HG02938 (cell line): ENCODE measurements at regions not wholly inside any gene's neighbourhood (a gene's known extent, or its start where the extent isn't known, plus 50 kb on each side); places are given as distances from the start of the nearest gene placed in this dataset.
A peak's percentile ranks its signal among the peaks of the same experiment; 100 is the strongest.
"Not testable (repeated sequence)": the region's sequence is repeated elsewhere in the genome, so short reads cannot be mapped to it uniquely, and the experiment has no call there.

Experiments used
- ATAC-seq: cut with Tn5 transposase; IDR thresholded peaks from one replicate; pipeline ENCODE4 v1.9.1; 2021; ENCODE audit warnings: mild to moderate bottlenecking, moderate library complexity; ENCODE audit not compliant: unreplicated experiment

DNA sequence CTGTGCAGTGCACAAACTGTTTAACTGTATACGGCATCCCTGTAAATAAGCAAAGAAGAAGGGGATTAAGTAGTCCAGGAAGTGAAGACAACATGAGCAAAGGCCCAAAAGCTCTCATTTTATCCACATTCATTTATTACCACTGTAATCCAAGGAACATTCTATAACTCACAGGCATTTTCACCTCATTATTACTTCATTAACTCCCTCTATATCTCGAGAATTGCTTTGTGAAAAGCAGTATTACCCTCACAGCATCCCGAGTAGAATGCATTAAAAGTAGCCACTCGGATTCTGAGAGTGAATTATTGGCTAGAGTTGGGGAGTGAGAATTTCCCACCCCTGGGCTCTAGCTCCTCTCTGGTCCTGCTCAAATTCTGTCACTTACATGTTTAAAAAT is 51.0 kb upstream of the CHCHD3 start:
- ATAC-seq = no peak

DNA sequence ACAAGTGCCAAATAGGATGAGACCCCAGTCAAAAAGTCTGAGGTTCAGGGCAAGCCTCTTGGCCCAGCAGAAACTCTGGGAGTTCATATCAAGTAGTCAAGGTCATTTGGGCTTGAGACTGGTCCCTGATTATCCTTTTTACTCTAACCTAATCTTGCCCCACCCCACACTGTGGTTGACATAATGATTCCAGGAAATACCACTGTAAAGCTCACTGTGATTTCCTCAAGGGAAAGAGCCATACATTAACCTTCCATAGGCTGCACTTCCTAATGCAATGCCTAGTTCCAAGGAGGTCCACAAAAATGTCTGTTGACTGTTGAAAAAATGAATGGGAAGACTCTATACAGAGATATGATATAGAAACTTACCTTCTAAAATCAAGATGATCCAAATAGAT is 52.9 kb upstream of the CHCHD3 start:
- ATAC-seq = no peak

GRCh38 chr7:133135451-133135850 is 53.6 kb upstream of the CHCHD3 start:
- no peak for ATAC-seq

DNA sequence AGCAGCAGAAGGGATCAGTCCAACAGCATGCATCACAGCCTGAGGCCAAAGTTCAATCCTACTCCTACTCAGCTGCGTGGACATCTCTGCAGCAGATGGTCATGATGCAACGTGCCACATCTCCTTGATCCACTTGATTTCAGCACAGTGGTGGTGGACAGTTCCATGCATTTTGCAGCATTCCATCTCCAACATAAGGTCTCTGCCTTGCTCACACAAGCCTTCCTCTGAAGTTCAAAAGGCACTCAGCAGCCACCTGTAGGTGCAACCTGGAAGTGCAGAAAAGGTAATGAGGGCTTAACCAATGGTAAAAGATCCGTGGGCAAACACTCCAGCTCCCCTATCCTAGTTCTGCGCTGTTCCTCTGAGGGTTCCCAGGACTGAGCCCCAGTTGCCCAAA is 57.5 kb upstream of the CHCHD3 start:
- ATAC-seq = no peak

DNA sequence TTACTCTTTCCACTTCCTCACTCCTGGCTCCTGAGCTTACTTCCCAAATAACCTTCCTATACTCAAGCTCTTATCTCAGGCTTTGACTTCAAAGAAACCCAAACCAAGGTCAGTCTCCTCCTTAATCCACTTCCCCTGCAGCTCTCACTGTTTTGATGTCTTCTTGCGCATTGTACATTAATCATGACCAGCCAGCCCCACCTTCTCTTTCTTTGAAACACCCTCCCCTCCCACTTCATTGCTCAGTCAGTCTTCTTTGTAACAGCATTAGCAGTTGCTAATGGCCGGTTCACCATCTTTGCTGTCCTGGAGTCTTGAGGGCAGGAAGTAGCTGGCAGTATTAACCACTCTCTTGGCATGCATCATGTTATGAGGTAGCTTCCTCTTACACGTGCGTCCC is 57.9 kb upstream of the CHCHD3 start:
- no peak for ATAC-seq

DNA sequence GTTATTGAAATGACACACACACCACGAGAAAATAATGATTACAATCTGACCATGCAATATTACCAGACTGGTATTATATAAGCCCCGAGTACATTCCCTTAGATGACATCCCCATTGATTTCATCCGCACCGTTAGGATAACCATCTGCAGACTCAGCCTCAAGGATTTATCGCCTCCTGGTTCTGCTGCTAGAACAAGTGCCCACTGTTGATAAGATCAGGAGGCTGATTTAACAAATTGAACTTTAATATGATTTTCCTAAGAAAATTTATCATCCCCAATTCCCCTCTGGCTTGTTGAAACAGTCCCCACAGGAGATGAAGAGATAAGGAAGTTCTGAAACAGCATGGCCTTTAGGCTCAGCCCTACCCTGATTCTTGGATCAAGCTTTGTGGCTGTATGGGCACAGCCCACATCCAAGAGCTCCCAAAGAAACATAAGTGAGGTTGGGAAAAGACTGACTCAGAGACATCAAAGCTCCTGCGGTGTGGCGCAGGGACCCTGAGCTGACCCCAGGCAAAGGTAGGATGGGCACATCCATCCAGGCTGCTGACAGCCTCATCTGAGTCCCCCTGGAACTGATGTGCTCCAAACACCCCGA is 59.2 kb upstream of the CHCHD3 start:
- ATAC-seq = no peak

GRCh38 chr7:133150760-133151159 is 68.9 kb upstream of the CHCHD3 start:
- ATAC-seq = no peak

DNA sequence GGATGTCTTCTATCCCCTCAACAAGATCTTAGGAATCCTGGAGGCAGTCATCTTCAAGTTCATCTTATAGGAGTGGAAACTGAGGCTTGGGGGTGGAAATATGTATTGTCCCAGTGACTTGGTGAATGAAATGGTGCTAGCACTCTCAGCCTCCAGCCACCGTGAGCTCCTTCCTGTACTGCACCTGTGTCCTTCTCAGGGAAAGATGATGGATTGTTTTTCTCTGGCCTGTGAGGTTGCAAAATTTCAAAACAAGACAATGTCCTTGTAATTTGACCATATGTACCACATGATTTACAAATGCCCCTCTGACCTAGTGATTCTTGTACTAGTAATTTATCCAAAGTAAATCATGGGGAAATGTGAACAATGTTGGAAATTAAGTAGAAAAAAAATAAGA is 71.0 kb upstream of the CHCHD3 start:
- ATAC-seq = no peak

DNA sequence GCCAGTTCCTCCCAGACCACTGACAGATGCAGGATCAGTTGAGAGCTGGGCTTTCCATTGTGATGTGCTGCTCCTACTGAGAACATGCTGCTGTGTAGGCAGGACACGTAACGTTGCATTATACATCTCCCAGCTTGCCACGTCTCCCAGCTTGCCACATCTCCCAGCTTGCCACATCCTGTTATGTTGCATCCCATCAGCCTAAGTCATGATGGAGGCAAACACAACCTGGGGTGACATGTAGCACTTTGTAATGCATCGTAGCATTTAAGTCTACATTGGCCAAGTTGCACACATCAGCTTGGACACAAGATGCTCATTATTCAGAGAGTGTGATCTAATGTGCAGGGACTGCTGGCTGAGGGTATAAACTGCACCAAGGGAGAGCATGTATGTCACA is 73.3 kb upstream of the CHCHD3 start:
- no peak for ATAC-seq

DNA sequence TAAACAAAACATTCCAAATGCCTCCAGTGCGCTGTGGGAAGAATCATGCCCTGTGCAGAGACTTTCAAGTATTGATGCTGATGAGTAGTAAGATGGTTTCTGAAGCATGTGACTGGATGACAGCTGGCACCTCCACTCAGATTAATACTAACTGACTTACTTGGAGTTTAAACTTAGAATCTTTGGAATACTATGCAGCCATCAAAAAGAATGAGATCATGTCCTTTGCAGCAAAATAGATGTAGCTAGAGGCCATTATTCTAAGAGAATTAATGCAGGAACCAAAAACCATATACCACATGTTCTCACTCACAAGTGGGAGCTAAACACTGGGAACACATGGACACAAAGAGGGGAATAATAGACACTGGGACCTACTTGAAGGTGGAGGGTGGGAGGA is 73.8 kb upstream of the CHCHD3 start:
- no peak for ATAC-seq

DNA sequence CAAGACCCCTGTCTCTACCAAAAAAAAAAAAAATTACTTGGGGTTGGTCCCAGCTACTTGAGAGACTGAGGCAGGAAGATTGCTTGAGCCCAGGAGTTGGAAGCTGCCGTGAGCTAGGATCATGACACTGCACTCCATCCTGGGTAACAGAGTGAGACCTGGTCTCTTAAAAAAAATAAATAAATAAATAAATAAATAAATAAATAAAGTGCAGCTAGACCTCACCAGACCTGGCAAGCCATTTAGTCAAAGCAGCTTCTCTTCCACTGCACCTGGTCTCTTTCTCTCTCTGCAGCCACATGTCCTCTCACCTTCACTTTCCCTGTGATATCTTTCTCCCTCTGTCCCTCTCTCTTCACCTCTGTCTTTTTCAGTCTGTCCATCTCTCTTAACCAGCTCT is 75.2 kb upstream of the CHCHD3 start:
- no peak for ATAC-seq

DNA sequence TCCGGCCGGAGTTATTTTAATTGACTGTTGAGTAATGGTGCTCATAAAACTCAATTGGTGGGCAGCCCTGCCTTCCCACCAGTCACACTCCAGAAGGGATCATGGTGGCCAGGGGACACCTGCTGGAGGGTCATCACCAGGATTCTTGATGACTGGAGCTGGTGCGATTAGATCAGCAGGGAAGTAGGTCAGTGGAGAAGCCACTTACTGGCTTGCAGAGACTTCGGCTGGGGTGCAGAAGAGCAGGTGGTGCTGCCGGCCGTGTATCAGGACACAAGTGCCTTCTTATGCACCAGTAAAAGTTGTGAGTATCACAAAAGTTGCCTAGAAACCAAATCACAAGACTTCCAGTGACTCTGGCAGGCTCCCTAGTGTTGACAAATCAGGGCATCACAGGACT is 82.6 kb upstream of the CHCHD3 start:
- ATAC-seq = no peak

DNA sequence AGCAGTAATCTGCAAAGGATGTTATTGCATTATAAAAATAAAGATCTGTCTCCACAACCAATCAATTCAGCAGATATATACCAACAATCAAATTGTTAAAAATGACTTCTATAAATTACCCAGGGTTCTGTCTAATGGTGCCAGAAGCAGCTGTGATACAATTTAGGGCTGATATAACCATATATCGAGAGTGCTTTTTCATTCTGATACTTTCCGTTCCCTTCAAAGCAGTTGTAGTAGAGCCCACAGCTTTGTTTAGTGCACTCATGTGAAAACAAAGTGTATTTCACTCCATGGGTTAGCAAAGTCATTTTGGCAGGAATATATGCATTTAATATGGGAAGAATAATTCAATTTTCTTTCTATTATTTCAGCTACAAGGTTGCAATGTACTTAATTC is 83.1 kb upstream of the CHCHD3 start:
- no peak for ATAC-seq

- no peak for ATAC-seq
Observed at GRCh38 chr7:133165529-133165928, 83.6 kb upstream of the CHCHD3 start.

DNA sequence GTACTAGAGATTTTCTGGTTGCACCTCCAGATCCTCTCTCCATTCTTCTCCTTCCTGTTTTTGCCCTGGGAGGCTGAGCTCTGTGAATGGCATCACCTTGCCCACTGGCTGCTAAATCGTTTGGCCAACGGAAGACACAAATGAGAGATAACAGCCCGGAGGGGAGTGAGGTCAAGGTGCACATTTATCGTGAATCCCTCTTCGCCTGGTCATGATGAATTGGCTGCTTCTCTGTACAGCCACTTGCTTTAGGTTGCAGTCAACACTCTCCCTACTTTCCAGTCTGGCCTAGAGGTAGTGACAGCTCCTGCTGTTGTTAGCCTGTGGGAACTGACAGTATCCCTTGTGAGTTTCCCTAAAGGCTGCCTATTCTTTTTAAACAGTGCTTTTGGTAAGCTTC is 85.4 kb upstream of the CHCHD3 start:
- ATAC-seq = no peak

DNA sequence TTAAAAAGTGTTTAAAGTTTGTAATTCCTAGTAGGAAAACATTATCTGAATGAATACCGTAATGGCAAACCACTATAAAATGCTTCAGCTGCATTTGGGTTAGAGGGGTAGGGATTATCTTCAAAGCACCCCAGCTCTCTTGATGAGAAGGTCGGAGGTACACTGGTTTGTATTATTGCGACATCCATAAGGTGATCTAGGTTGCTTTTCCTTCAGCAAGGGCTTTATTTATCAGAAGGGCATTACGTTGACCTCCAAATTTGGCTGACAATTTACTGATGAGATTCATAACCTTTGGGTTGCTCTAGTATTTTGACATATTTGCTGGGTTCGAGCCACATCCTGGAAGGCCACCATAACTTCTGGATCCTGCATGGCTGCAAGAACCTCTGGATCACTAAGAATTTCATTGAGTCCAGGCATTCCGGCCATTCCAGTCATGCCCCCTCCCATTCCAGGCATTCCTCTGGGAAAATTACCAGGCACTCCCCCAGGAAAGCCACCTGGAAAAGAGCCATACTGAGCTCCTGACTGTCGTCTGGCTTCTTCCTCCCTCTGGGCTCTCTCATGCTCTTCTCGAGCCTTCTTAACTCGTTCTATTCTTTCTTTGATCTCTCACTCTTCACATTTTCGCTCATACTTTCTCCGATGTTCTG is 83.6 kb upstream of the EXOC4 start:
- not testable (repeated sequence) for ATAC-seq

GRCh38 chr7:133177476-133177875 is 75.4 kb upstream of the EXOC4 start:
- not testable (repeated sequence) for ATAC-seq

GRCh38 chr7:133180717-133181116 is 72.2 kb upstream of the EXOC4 start:
- ATAC-seq = no peak

GRCh38 chr7:133183042-133183794 is 69.7 kb upstream of the EXOC4 start:
- ATAC-seq = no peak

DNA sequence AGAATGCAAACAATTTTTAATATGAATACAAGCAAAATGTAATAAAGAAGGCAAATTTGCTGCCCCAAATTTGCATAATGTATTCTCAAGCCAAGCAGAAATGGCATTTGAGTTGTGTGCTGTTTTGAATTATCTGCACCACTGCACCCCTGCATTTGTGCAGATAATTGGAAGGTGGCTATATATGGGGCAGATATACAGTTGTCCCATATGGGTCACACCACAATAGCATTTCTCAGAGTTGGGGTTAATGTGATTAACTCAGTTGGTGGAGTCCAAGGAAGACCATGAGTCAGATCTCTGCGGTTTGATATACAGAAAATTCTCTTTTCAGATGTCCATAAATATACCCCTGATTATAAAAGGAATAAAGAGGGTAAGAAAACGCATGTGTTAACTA is 68.9 kb upstream of the EXOC4 start:
- ATAC-seq = no peak

GRCh38 chr7:133185512-133185911 is 67.4 kb upstream of the EXOC4 start:
- ATAC-seq = no peak

DNA sequence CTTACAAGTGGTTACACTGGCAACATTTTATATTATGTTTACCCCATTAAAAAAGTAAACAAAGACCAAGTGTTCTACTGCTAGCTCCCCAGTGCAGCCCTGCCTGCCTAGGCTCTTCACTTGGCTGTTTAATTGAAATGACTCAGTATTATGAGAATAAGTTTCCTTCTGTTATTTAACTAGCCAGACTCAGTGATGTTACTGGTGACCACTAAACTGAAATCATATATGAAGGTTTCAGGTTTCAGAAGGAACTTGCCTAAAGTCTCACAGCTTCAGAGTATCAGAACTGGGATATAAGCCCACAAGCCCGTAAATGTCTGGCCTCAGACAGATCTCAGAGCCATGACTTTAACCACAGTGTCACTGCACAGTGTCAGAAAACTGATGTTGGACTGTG is 66.8 kb upstream of the EXOC4 start:
- ATAC-seq = peak; percentile 76
